Stimulated activated naive CD8-positive, alpha-beta T cell treated with anti-CD3 and anti-CD28 coated beads, Interleukin-15, Interleukin-2, amounts not matched to agents 100 ng/mL and 50 ng/mL, for 24 hours (primary cell): ENCODE measurements at regions not wholly inside any gene's neighbourhood (a gene's known extent, or its start where the extent isn't known, plus 50 kb on each side); places are given as distances from the start of the nearest gene placed in this dataset.
"Not testable (repeated sequence)": the region's sequence is repeated elsewhere in the genome, so short reads cannot be mapped to it uniquely, and the experiment has no call there.

Experiments used
- H3K27ac Mint-ChIP-seq: one replicate; pipeline ENCODE4 v1.8.0; 2021; ENCODE audit warnings: mild to moderate bottlenecking, mixed read lengths
- H3K27me3 Mint-ChIP-seq: one replicate; pipeline ENCODE4 v1.8.0; 2021; ENCODE audit warnings: mixed read lengths
- H3K36me3 Mint-ChIP-seq: one replicate; pipeline ENCODE4 v1.8.0; 2021; ENCODE audit warnings: low read depth, mixed read lengths
- H3K4me1 Mint-ChIP-seq: one replicate; pipeline ENCODE4 v1.8.0; 2021; ENCODE audit warnings: low read depth, mixed read lengths
- H3K4me3 Mint-ChIP-seq: one replicate; pipeline ENCODE4 v1.8.0; 2021; ENCODE audit warnings: mild to moderate bottlenecking, mixed read lengths
- H3K9me3 Mint-ChIP-seq: one replicate; pipeline ENCODE4 v1.8.0; 2021; ENCODE audit warnings: mixed read lengths

DNA sequence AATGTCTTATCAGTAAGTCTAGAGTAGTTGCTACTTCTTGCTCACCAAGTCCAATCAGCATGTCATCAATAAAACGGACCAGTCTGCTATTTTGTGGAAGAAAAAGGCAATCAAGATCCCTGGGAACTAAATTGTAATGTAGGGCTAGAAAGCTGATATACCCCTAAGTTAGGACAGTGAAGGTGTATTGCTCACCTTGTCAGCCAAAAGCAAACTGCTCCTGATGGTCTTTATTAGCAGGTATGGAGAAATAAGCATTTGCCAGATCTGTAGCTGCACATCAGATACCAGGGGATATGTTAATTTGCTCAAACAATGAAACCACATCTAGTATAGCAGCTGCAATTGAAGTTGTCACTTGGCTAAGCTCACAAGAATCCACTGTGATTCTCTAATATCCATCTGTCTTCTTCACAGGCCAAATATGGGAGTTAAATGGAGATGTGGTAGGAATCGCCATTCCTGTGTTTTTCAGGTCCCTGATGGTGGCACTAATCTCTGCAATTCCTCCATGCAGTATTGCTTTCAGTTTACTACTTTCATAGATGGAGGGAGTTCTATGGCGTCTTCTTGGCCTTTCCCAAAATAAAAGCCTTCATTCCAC is 75.0 kb downstream of the TMEM237 start:
- H3K9me3 Mint-ChIP-seq: no peaks in the 10 kb centered on the region
- H3K4me3 Mint-ChIP-seq: no peak overlapping the region
- no peaks in the 10 kb centered on the region for H3K36me3 Mint-ChIP-seq
- no peak overlapping the region for H3K27ac Mint-ChIP-seq
- peaks cover 6% of the 10 kb centered on the region for H3K4me1 Mint-ChIP-seq
- H3K27me3 Mint-ChIP-seq: no peaks in the 10 kb centered on the region

DNA sequence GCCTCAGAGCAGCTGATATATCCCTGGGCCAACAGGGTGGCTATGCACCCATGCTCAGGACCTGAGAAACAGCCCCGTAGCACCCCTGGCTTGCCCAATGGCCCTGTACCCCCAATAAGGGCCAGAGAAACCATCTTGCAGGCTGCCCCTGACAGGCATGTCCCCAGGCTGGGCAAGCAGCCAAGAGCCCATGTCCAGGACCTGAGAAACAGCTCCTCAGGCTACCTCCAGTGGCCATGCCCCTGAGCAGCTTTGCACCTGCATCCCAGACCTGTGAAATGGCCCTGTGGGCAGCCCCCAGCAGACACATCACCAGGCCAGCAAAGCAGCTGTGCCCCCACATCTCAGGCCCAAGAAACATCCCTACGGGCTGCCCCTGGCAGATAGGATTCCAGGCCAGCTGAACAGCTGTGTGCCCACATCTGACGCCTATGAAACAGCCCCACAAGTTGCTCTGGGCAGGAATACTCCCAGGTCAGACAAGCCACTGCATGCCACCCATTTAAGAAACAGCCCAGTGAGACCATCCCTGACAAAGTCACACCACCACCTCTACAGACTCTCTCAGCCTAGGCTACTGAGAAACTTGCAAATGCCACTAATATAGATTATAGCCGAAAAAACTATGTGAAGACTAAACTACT is 84.1 kb downstream of the TMEM237 start:
- Mint-ChIP-seq H3K9me3 (no peaks in the 10 kb centered on the region), H3K4me1 (no peaks in the 10 kb centered on the region), H3K4me3 (no peak overlapping the region), H3K36me3 (no peaks in the 10 kb centered on the region), H3K27me3 (no peaks in the 10 kb centered on the region), H3K27ac (no peak overlapping the region)

DNA sequence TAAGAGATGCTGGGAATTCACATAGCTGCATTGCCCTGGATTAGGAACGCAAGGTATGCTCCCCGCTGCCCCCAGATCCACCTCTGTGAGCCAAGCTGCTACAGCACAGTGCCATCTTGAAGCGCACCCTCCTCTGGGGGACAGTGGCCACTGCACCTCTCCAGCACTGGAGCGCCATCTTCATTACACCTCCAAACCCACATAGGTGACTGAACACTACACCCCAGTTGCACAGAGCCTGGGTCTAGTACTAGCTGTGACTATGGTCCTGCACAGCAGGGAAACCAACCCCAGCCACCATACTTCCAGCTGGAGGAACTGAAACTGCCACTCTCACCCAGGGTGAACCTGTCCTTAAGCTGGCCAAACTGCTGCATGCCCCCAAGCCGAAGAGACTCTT is 84.6 kb downstream of the TMEM237 start:
- Mint-ChIP-seq H3K4me1 (no peaks in the 10 kb centered on the region), H3K27ac (no peak overlapping the region), H3K9me3 (no peaks in the 10 kb centered on the region), H3K36me3 (no peaks in the 10 kb centered on the region), H3K27me3 (no peaks in the 10 kb centered on the region), H3K4me3 (no peak overlapping the region)

DNA sequence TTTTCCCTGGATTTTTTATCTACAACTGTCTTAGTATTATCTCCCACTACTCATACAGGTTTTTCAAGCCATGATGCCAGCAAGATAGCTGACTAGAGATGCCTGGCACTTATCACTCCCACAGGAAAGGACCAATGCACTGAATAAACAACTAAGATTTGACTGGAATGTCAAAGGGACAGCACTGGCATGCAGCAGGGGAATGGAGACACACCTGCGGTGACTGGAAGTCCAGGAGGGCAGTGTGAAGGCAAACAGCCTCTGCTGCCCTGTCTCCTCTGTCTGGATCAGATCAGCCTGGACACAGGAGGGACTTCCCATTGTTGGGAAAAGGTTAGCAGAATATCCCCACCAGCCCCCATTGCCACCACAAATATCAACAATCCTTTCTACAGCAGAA is 85.1 kb downstream of the TMEM237 start:
- H3K27ac Mint-ChIP-seq: no peak overlapping the region
- no peak overlapping the region for H3K4me3 Mint-ChIP-seq
- H3K27me3 Mint-ChIP-seq: no peaks in the 10 kb centered on the region
- H3K36me3 Mint-ChIP-seq: no peaks in the 10 kb centered on the region
- no peaks in the 10 kb centered on the region for H3K4me1 Mint-ChIP-seq
- no peaks in the 10 kb centered on the region for H3K9me3 Mint-ChIP-seq

DNA sequence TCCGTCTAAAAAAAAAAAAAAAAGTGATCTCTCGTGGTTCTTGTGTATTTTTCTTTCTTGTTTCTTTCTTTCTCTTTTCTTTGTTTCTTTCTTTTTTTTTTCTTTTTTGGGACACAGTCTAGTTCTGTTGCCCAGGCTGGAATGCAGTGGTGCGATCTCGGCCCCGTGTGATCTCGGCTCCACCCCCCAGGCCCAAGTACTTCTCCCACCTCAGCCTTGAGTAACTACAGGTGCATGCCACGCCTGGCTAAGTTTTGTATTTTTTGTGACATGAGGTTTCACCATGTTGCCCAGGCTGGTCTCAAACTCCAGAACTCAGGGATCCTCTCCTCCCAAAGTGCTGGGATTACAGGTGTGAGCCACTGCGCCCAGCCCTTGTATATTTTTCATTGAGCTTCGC is 91.4 kb downstream of the TMEM237 start:
- no peaks in the 10 kb centered on the region for H3K36me3 Mint-ChIP-seq
- H3K27me3 Mint-ChIP-seq: no peaks in the 10 kb centered on the region
- H3K27ac Mint-ChIP-seq: no peak overlapping the region
- H3K4me1 Mint-ChIP-seq: no peaks in the 10 kb centered on the region
- H3K9me3 Mint-ChIP-seq: no peaks in the 10 kb centered on the region
- no peak overlapping the region for H3K4me3 Mint-ChIP-seq

DNA sequence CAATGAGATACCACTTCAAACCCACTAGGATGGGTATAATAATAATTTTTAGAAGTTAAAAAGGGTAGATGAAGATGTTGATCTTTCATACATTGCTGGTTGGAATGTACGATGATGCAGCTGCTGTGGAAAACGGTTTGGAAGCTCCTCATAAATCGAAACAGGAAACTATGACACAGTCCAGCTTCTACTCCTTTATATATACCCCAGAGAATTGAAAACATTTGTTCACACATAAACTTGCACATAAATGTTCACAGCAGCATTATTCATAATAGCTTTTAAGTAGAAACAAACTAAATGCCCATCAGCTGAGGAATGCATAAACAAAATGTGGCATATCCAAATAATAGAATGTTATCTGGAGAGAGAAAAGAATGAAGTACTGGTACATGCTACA is 95.0 kb downstream of the STRADB start:
- Mint-ChIP-seq H3K4me1 (peaks cover 2% of the 10 kb centered on the region), H3K9me3 (no peaks in the 10 kb centered on the region), H3K27ac (no peak overlapping the region), H3K36me3 (no peaks in the 10 kb centered on the region), H3K27me3 (no peaks in the 10 kb centered on the region), H3K4me3 (no peak overlapping the region)

DNA sequence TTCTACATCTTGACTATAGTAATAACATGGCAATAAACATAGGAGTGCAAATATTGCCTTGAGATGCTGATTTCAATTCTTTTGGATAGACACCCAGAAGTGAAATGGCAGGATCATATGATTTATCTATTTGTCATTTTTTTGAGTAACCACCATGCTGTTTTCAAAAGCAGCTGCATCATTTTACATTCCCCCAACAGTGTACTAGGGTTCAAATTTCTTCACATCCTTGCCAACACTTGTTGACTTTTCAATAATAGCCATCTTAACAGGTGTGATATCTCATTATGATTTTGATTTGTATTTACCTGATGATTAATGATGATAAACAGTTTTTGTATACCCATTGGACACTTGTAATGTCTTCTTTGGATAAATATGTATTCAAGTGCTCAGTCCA is 90.8 kb downstream of the STRADB start:
- Mint-ChIP-seq H3K27ac (no peak overlapping the region), H3K9me3 (peaks cover 4% of the 10 kb centered on the region), H3K27me3 (no peaks in the 10 kb centered on the region), H3K4me1 (peaks cover 2% of the 10 kb centered on the region), H3K36me3 (peaks cover 4% of the 10 kb centered on the region), H3K4me3 (no peak overlapping the region)

DNA sequence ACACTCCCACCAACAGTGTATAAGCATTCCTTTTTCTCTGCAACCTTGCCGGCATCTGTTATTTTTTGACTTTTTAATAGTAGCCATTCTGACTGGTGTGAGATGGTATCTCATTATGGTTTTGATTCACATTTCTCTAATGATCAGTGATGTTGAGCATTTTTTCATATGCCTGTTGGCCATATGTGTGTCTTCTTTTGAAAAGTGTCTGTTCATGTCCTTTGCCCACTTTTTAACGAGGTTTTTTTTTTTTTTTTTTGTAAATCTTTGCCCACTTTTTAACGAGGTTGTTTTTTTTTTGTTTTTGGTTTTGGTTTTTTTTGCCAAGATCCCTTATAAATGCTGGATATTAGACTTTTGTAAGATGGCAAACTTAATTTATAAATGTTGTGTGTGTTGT is 87.7 kb downstream of the STRADB start:
- H3K36me3 Mint-ChIP-seq, H3K27me3 Mint-ChIP-seq, H3K4me3 Mint-ChIP-seq, H3K4me1 Mint-ChIP-seq, H3K9me3 Mint-ChIP-seq, H3K27ac Mint-ChIP-seq: not testable (repeated sequence)

DNA sequence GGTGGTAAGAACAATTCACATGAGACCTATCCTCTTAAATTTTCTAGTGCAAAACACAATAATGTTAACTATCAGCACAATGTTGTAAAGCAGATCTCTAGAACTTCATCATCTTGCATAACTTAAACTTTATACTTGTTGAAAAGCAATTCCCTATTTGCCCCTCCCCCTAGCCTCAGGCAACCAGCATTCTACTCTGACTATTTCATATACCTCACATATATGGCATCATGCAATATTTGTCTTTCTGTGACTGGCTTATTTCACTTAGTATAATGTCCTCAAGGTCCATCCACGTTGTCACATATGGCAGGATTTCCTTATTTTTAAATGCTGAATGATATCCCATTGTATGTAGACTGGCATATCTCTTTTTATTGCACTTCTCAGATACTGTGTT is 86.5 kb downstream of the STRADB start:
- Mint-ChIP-seq H3K4me1 (peaks cover 15% of the 10 kb centered on the region), H3K4me3 (no peak overlapping the region), H3K9me3 (peaks cover 8% of the 10 kb centered on the region), H3K36me3 (peaks cover 4% of the 10 kb centered on the region), H3K27ac (no peak overlapping the region), H3K27me3 (no peaks in the 10 kb centered on the region)

DNA sequence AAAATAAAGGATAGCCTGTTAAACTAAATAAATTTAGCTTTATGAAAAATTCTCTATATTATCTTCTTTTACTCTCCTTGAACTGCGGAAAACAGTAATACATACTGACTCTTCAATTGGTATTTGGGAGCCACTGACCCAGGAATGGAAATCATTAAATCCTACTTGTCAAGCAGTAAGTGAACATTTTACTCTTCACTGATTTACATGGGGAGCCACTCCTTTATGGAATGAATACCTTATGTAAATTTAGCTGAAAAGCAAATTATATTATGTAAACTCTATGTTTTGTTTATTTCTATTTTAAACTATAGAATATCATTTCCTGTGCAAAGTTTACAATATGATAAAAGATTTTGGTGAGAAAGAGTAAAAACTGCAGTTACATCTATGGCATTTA is 85.2 kb downstream of the STRADB start:
- no peaks in the 10 kb centered on the region for H3K27me3 Mint-ChIP-seq
- no peak overlapping the region for H3K27ac Mint-ChIP-seq
- peaks cover 27% of the 10 kb centered on the region for H3K4me1 Mint-ChIP-seq
- H3K4me3 Mint-ChIP-seq: no peak overlapping the region
- H3K9me3 Mint-ChIP-seq: peaks cover 10% of the 10 kb centered on the region
- H3K36me3 Mint-ChIP-seq: peaks cover 4% of the 10 kb centered on the region

DNA sequence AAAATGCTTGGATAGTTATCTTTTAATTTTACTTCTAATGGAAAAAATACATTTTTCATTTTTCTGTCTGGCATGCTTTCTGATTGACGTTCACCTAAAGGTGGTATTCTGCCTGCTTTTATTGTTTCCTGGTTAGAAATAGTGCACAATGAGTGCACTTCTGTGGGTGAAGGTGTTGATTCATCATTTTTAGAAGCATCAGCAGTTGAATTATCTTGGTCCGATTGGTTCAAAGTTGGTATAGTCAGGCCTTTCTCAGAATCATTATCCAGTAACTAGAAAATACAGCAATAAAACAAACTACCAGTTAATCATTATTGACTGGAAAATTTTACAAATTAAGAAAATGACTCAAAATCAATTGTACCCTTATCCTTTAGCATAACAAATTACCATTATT is 84.5 kb downstream of the STRADB start:
- Mint-ChIP-seq H3K27ac (no peak overlapping the region), H3K4me1 (peaks cover 32% of the 10 kb centered on the region)

DNA sequence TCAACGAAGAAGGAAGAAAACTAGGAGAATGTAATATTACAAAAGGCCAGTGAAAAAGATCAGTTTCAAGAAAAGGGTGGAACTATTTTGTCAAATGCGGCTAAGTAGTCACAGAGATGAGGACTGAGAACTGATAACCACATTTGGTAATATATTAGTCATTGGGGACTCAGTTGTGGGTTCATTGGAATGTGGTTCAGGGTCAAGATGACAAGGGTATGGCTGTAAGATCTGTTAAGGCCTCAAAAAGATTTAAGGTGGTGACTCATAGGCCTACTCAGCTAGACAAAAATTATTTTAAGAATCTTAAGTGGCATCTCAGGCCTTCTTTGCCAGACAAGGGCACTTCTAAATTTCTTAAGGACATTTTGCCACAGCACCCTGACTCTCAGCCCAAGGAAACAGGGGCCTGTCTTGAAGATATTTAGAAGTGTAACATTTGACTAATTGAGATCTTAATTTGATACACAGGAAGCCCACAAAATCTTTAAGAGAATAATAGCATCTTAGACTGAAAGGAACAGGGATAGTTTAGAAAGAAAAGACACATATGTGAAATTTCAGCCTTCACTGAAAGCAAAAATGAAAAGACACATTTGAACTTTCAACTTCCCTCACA is 81.3 kb downstream of the STRADB start:
- Mint-ChIP-seq H3K4me3 (no peak overlapping the region), H3K27me3 (no peaks in the 10 kb centered on the region), H3K27ac (peak overlapping the region; percentile 92), H3K9me3 (peaks cover 35% of the 10 kb centered on the region), H3K36me3 (peaks cover 11% of the 10 kb centered on the region), H3K4me1 (peaks cover 32% of the 10 kb centered on the region)

More for the DNA sequence above, 84.5 kb downstream of the STRADB start:
- H3K36me3 Mint-ChIP-seq: peaks cover 4% of the 10 kb centered on the region
- peaks cover 13% of the 10 kb centered on the region for H3K9me3 Mint-ChIP-seq
- no peaks in the 10 kb centered on the region for H3K27me3 Mint-ChIP-seq
- H3K4me3 Mint-ChIP-seq: no peak overlapping the region
